GM19452 (cell line): ENCODE measurements at regions not wholly inside any gene's neighbourhood (a gene's known extent, or its start where the extent isn't known, plus 50 kb on each side); places are given as distances from the start of the nearest gene placed in this dataset.

Source experiments
- ATAC-seq: cut with Tn5 transposase; IDR thresholded peaks from one replicate; pipeline ENCODE4 v1.9.1; 2021; ENCODE audit not compliant: unreplicated experiment

- no peak for ATAC-seq
These were observed 123.4 kb upstream of the PACRGL start for GRCh38 chr4:20576861-20577260.

GRCh38 chr4:20577702-20578101 is 122.6 kb upstream of the PACRGL start:
- no peak for ATAC-seq

- no peak for ATAC-seq
These were observed 119.4 kb upstream of the PACRGL start for GRCh38 chr4:20580907-20581306.

GRCh38 chr4:20589436-20589835 is 110.8 kb upstream of the PACRGL start:
- ATAC-seq, result no peak

- no peak for ATAC-seq
These were observed 109.4 kb upstream of the PACRGL start for GRCh38 chr4:20590849-20591248.

GRCh38 chr4:20591571-20591970 is 108.7 kb upstream of the PACRGL start:
- ATAC-seq, result no peak

- no peak for ATAC-seq
These were observed 108.2 kb upstream of the PACRGL start for GRCh38 chr4:20592013-20592412.

GRCh38 chr4:20592663-20593062 is 107.6 kb upstream of the PACRGL start:
- no peak for ATAC-seq

- no peak for ATAC-seq
These were observed 101.6 kb upstream of the PACRGL start for GRCh38 chr4:20598626-20599025.

GRCh38 chr4:20603671-20604313 is 96.5 kb upstream of the PACRGL start:
- ATAC-seq, result no peak

GRCh38 chr4:20612313-20612712 is 87.9 kb upstream of the PACRGL start:
- no peak for ATAC-seq

GRCh38 chr4:20614816-20615215 is 85.4 kb upstream of the PACRGL start:
- no peak for ATAC-seq

- ATAC-seq, result no peak
These were observed 84.6 kb upstream of the PACRGL start for GRCh38 chr4:20615486-20616260.

GRCh38 chr4:20616313-20616712 is 83.9 kb upstream of the PACRGL start:
- no peak for ATAC-seq

GRCh38 chr4:20616848-20617247 is 83.4 kb upstream of the PACRGL start:
- ATAC-seq, result no peak

- no peak for ATAC-seq
These were observed 82.4 kb upstream of the PACRGL start for GRCh38 chr4:20617678-20618396.

GRCh38 chr4:20618731-20619130 is 81.5 kb upstream of the PACRGL start:
- no peak for ATAC-seq

GRCh38 chr4:20621476-20621875 is 78.8 kb upstream of the PACRGL start:
- no peak for ATAC-seq

- no peak for ATAC-seq
These were observed 77.6 kb upstream of the PACRGL start for GRCh38 chr4:20622701-20623100.

GRCh38 chr4:20623939-20624338 is 76.3 kb upstream of the PACRGL start:
- no peak for ATAC-seq

- no peak for ATAC-seq
These were observed 75.4 kb upstream of the PACRGL start for GRCh38 chr4:20624793-20625374.

GRCh38 chr4:20625426-20625825 is 74.8 kb upstream of the PACRGL start:
- ATAC-seq, result no peak
